Globus pallidus (tissue), 1 donor: ENCODE measurements at regions not wholly inside any gene's neighbourhood (a gene's known extent, or its start where the extent isn't known, plus 50 kb on each side); places are given as distances from the start of the nearest gene placed in this dataset.

Experiments used
- DNase-seq: peaks from one replicate; pipeline ENCODE4 v3.0.0-alpha.2; 2015; ENCODE audit warnings: low spot score

DNA sequence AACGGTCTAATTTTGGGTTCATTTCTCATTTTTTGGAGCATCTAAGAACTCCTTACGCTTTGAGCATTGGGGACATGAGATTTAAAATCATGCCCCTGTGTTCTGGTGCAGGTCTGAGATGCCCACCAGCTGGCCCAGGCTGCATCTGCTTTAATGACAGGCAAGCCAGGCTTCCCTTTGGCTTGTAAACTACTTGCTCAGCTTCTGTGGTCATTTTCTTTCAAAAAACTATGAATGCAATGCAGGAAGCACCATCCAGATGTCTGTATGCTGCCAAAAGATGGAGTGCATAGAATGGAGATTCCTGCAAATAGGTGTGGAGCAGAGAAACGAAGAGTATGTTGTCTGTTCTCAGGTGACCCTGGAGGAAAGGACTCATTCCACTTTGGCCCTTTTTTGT, 399.9 kb upstream of the ADAMTSL1 start:
- no peak for DNase-seq

DNA sequence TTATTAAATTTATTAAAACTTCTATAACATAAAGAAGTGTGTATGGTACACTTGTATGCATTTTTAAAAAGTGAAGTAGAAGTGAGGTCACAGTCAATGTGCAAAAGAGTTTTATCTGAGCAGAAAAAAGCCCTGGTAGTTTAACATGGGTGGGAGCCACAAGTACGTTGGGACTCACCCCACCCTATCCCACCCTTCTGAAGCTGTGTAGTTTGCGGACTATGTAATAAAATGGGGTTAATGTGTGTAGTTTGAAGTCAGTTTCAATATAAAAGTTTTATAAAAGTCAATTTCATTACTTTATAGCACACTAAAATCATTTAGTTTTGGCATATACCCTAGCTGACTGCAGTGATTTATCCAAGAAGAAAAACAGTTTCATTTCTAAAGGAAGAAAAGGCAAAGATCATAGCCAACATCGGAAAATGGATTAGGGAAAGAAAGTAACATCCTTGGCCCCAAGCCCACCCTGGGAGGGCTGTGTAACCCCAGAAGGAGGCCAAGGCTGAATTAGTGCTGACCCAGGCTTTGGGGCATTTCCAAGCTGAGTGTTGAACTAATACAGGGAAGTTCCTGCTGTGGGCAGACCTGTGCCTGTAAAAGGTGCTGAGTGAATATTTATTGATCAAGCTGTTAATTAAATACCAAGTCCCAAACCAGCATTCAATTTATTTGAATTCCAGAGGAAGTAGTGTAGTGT, 398.6 kb upstream of the ADAMTSL1 start:
- DNase-seq, result no peak

DNA sequence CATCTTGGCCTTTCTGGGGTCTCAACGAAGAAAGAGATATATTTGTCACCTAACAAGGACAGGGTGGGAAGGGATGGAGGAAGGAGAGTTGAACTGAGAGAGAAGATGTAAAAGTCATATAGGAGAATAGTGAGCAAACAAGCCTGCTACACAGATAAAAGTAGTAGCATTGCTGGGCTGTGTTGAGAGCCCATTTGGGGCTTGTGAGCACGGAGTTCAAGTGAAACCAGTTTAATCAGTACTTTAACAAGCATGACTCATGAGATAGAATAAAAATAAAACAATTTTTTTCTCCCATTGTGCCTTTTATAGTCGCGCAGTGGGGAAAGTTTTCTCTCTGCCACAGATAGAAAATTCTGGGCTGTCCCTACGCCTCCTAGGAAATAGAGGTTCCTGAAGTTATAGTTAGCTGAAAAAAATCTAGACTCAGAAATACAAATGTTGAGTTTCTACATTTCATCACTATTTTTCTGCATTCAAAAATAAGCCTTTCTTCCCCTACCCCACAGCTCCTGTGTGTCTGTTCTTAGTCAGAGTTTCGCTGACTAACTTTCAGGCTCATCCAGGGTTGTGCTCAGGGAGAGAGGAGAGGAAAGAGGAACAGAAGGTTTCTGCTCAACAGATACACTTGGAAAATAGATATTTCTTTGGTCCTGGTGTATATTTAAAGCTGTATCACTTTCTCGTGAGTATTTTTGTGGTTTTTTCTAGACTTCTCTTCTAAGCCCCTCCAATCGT, 395.8 kb upstream of the ADAMTSL1 start:
- DNase-seq, result no peak

GRCh38 chr9:18092138-18092537, 381.8 kb upstream of the ADAMTSL1 start:
- DNase-seq, result no peak

GRCh38 chr9:18106006-18106560, 367.9 kb upstream of the ADAMTSL1 start:
- peak; percentile 11 for DNase-seq

DNA sequence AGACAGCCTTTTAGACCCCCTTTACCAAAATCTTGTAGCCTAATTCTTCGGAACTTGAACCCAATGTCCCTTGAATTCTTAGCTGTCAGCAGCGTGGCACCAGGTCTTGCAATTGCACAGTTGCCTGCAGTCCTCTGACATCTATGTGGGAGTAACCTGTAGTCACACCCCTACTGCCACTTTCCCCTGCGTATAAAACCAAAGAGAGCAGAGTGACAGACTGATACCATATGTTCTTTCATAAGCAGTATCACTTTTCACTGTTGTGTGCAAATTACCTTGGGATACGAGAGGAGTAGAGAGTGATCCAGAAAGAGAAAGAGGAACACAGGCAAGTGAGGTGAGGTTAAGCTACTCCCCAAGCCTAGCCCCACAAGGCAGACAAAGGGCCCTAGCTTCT, 364.3 kb upstream of the ADAMTSL1 start:
- no peak for DNase-seq

DNA sequence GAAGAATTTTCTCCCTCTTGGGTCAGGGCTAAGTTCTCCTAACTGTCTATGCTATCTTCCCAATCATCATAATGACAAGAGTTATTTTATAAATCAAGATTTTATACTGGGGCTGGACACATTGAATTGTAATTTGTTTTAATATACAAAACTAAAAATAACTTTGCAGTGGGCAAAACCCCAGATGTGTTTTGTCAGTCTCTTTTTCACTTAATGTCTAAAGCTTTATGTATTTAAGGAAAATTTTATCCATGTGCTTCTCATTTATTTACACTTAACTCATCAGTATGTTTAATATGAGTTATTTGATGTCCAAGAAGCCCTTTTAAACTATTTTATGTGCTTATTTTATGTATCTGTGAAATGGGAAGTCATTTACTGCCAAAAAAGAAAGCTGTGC, 362.8 kb upstream of the ADAMTSL1 start:
- no peak for DNase-seq

GRCh38 chr9:18114559-18115475, 359.1 kb upstream of the ADAMTSL1 start:
- DNase-seq, result peak; percentile 1

GRCh38 chr9:18118268-18118667, 355.7 kb upstream of the ADAMTSL1 start:
- DNase-seq, result no peak

GRCh38 chr9:18122171-18122570, 351.8 kb upstream of the ADAMTSL1 start:
- no peak for DNase-seq

DNA sequence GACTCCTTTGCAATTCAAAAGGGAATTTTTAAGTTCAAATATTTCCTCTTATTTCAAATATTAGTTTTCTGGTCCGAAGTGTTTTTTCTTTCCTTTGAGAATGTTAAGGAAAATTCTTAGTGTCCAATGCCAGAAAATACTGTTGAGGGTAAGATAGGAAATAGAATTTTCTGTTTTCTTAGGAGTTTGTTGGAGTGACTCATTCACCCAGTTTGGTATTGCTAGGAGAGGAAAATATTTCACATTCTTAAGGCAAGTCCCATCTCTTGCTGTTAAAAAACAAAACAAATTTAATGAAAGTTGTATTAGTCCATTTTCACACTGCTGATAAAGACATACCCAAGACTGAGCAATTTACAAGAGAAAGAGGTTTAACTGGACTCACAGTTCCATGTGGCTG, 349.2 kb upstream of the ADAMTSL1 start:
- DNase-seq, result no peak

GRCh38 chr9:18126831-18127498, 347.0 kb upstream of the ADAMTSL1 start:
- DNase-seq, result no peak

- DNase-seq, result no peak
Observed at GRCh38 chr9:18127499-18127875, 346.5 kb upstream of the ADAMTSL1 start.

GRCh38 chr9:18129809-18130334, 344.1 kb upstream of the ADAMTSL1 start:
- DNase-seq, result no peak

DNA sequence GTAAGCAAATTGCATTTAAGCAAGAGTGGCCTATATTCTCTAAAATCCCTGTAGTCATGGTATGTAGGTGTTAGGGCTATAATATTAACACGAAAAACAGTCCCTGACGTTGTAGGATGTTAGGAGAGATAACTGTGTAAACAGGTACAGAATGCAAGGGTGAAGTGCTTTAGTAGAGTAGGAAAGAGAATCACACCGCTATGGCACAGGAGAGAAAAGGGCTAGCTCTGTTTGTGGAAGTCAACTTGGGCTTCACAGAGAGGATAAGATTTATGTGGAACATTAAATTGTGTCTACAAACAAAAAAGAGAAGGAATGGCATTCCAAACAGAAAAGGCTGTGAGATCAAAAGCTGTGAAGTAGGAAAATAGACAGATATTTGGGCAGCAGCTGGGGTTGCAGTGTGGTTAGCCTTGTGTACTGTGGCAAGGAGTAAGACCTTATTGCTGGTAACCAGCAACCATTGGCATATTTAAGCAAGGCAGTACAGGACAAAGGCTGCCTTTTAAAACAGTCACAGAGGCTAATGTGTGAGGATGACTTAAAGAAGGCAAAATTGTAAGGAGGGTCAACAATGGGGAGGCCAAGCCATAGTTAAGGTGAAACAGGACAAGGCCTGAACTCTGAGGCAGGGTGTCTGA, 337.5 kb upstream of the ADAMTSL1 start:
- DNase-seq, result no peak

GRCh38 chr9:18137815-18138214, 336.1 kb upstream of the ADAMTSL1 start:
- DNase-seq, result no peak

DNA sequence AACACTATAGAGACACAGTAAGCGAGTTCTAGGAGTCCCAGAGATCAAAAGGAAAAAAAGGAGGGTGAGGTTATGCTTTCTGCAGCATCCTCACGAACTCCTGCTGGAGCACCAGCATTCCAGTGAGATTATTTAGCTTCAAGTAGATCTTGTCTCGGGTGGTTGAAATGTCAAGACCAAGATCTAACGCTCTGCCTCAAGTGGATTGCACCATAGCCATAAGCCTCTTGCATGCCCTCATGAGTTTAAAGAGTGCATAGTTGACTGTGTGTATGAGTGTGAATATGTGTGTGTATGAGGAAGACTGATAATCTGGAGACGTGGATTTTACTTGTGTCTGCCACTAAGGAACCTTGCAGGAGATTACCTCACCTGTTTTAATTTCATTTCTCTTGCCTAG, 335.3 kb upstream of the ADAMTSL1 start:
- DNase-seq, result no peak

- DNase-seq, result no peak
Observed at GRCh38 chr9:18141681-18142080, 332.3 kb upstream of the ADAMTSL1 start.

- DNase-seq, result no peak
Observed at GRCh38 chr9:18143073-18143745, 330.7 kb upstream of the ADAMTSL1 start.

- no peak for DNase-seq
Observed at GRCh38 chr9:18146329-18146728, 327.6 kb upstream of the ADAMTSL1 start.
